A673 (cell line): ENCODE measurements at regions not wholly inside any gene's neighbourhood (a gene's known extent, or its start where the extent isn't known, plus 50 kb on each side); places are given as distances from the start of the nearest gene placed in this dataset.

Experiments used
- EZH2 ChIP-seq: fragments of 200-600 bp; sonication (generic); IDR thresholded peaks from 2 replicates; pipeline ENCODE4 v1.6.1; 2017; ENCODE audit warnings: borderline replicate concordance, low read depth, mild to moderate bottlenecking, mixed read lengths, antibody characterized with exemption, low read length; ENCODE audit not compliant: poor library complexity, severe bottlenecking
- TF ChIP-seq, protein P1 (sequence below): fragments of 300-800, 200-600 bp; sonication (generic); conservative IDR thresholded peaks from 2 replicates; pipeline ENCODE4 v1.5.1; 2017; ENCODE audit warnings: low read depth, mild to moderate bottlenecking, antibody characterized with exemption, low read length, moderate library complexity, mixed read lengths

GRCh38 chr2:120847700-120848321 lies 112.1 kb downstream of the GLI2 start:
- TF ChIP-seq, protein P1, sequence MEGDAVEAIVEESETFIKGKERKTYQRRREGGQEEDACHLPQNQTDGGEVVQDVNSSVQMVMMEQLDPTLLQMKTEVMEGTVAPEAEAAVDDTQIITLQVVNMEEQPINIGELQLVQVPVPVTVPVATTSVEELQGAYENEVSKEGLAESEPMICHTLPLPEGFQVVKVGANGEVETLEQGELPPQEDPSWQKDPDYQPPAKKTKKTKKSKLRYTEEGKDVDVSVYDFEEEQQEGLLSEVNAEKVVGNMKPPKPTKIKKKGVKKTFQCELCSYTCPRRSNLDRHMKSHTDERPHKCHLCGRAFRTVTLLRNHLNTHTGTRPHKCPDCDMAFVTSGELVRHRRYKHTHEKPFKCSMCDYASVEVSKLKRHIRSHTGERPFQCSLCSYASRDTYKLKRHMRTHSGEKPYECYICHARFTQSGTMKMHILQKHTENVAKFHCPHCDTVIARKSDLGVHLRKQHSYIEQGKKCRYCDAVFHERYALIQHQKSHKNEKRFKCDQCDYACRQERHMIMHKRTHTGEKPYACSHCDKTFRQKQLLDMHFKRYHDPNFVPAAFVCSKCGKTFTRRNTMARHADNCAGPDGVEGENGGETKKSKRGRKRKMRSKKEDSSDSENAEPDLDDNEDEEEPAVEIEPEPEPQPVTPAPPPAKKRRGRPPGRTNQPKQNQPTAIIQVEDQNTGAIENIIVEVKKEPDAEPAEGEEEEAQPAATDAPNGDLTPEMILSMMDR: no peak
- no peak for TF ChIP-seq EZH2
